ENCODE measurements at regions not wholly inside any gene's neighbourhood (a gene's known extent, or its start where the extent isn't known, plus 50 kb on each side); places are given as distances from the start of the nearest gene placed in this dataset.
"Not testable (repeated sequence)": the region's sequence is repeated elsewhere in the genome, so short reads cannot be mapped to it uniquely, and the experiment has no call there.

- no peak for ATAC-seq
- TF ChIP-seq ZNF70 (CRISPR knock-in tag; IDR thresholded peaks at IDR 0.05) (no peak), ZNF8 (CRISPR knock-in tag; IDR thresholded peaks at IDR 0.05) (no peak), ZC3H10 (CRISPR knock-in tag; IDR thresholded peaks at IDR 0.05) (no peak), ZFP3 (CRISPR knock-in tag; IDR thresholded peaks at IDR 0.05) (no peak), ISL1 (CRISPR knock-in tag; IDR thresholded peaks at IDR 0.05) (no peak), PPARA (CRISPR knock-in tag; IDR thresholded peaks at IDR 0.05; ENCODE audit: borderline replicate concordance) (no peak), SNAI2 (CRISPR knock-in tag; IDR thresholded peaks at IDR 0.05) (no peak), CSDC2 (CRISPR knock-in tag; IDR thresholded peaks at IDR 0.05) (no peak), TOX (CRISPR knock-in tag; IDR thresholded peaks at IDR 0.05; ENCODE audit: borderline replicate concordance) (no peak)
- TF ChIP-seq, protein P1, sequence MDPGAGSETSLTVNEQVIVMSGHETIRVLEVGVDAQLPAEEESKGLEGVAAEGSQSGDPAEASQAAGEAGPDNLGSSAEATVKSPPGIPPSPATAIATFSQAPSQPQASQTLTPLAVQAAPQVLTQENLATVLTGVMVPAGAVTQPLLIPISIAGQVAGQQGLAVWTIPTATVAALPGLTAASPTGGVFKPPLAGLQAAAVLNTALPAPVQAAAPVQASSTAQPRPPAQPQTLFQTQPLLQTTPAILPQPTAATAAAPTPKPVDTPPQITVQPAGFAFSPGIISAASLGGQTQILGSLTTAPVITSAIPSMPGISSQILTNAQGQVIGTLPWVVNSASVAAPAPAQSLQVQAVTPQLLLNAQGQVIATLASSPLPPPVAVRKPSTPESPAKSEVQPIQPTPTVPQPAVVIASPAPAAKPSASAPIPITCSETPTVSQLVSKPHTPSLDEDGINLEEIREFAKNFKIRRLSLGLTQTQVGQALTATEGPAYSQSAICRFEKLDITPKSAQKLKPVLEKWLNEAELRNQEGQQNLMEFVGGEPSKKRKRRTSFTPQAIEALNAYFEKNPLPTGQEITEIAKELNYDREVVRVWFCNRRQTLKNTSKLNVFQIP (CRISPR knock-in tag; IDR thresholded peaks at IDR 0.05; ENCODE audit: borderline replicate concordance, low read depth) = no peak
- TF ChIP-seq, protein P2, sequence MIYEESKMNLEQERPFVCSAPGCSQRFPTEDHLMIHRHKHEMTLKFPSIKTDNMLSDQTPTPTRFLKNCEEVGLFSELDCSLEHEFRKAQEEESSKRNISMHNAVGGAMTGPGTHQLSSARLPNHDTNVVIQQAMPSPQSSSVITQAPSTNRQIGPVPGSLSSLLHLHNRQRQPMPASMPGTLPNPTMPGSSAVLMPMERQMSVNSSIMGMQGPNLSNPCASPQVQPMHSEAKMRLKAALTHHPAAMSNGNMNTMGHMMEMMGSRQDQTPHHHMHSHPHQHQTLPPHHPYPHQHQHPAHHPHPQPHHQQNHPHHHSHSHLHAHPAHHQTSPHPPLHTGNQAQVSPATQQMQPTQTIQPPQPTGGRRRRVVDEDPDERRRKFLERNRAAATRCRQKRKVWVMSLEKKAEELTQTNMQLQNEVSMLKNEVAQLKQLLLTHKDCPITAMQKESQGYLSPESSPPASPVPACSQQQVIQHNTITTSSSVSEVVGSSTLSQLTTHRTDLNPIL (CRISPR knock-in tag; IDR thresholded peaks at IDR 0.05; ENCODE audit: low read depth) = no peak
Observed at GRCh38 chr17:52892334-52892733, 733.8 kb upstream of the CA10 start.

GRCh38 chr17:52885882-52886281 lies 727.4 kb upstream of the CA10 start:
- no peak for TF ChIP-seq ZC3H10 (CRISPR knock-in tag; IDR thresholded peaks at IDR 0.05)
- ATAC-seq = no peak

DNA sequence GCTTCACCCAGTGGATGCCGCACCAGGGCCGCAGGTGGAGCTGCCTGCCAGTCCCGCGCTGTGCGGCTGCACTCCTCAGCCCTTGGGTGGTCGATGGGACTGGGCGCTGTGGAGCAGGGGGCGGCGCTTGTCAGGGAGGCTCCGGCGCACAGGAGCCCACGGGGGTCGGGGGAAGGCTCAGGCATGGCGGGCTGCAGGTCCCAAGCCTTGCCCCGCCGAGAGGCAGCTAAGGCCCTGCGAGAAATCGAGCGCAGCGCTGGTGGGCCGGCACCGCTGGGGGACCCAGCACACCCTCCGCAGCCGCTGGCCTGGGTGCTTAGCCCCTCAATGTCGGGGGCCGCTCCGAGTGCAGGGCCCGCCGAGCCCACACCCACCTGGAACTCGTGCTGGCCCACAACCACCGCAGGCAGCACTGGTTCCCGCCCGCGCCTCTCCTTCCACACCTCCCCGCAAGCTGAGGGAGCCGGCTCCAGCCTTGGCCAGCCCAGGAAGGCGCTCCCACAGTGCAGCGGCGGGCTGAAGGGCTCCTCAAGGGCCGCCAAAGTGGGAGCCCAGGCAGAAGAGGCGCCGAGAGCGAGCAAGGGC lies 725.5 kb upstream of the CA10 start:
- ATAC-seq = not testable (repeated sequence)

DNA sequence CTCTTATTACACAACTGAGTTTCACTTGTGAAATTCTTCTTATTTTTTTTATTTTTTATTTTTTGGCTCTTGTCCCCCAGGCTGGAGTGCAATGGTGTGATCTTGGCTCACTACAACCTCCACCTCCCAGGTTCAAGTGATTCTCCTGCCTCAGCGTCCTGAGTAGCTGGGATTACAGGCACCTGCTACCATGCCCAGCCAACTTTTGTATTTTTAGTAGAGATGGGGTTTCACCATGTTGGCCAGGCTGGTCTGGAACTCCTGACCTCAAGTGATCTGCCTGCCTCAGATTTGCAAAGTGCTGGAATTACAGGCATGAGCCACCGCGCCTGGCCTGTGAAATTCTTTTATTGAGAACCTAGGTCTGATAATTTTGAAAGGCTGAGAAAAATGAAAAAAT lies 688.3 kb upstream of the CA10 start:
- ATAC-seq = not testable (repeated sequence)

DNA sequence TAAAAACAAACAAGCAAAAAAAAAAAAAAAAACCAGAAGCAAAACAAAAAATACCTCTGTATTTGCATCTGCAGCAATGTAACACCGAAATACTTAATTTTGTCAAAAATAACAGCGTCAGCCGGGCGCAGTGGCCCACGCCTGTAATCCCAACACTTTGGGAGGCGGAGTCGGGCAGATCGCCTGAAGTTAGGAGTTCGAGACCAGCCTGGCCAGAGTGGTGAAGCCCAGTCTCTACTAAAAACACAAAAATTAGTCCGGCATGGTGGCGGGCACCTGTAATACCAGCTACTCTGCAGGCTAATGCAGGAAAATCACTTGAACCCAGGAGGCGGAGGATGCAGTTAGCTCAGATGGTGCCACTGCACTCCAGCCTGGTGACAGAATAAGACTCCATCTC lies 683.5 kb upstream of the CA10 start:
- no peak for ATAC-seq
- no peak for TF ChIP-seq PPARA (CRISPR knock-in tag; IDR thresholded peaks at IDR 0.05; ENCODE audit: borderline replicate concordance)
- TF ChIP-seq CSDC2 (CRISPR knock-in tag; IDR thresholded peaks at IDR 0.05) = no peak
- no peak for TF ChIP-seq ESRRG (CRISPR knock-in tag; IDR thresholded peaks at IDR 0.05)
- TF ChIP-seq BACH2 (CRISPR knock-in tag; IDR thresholded peaks at IDR 0.05; ENCODE audit: borderline replicate concordance) = no peak
- TF ChIP-seq TOX (CRISPR knock-in tag; IDR thresholded peaks at IDR 0.05; ENCODE audit: borderline replicate concordance) = no peak
- TF ChIP-seq ZC3H10 (CRISPR knock-in tag; IDR thresholded peaks at IDR 0.05) = no peak
- no peak for TF ChIP-seq OSR1 (CRISPR knock-in tag; IDR thresholded peaks at IDR 0.05)
- TF ChIP-seq ZFP30 (CRISPR knock-in tag; IDR thresholded peaks at IDR 0.05) = no peak
- no peak for TF ChIP-seq ZNF565 (CRISPR knock-in tag; conservative IDR thresholded peaks at IDR 0.05; ENCODE audit: low read depth)
- TF ChIP-seq RARB (CRISPR knock-in tag; IDR thresholded peaks at IDR 0.05) = no peak
- TF ChIP-seq SNAI2 (CRISPR knock-in tag; IDR thresholded peaks at IDR 0.05) = no peak
- TF ChIP-seq, protein P1 (CRISPR knock-in tag; IDR thresholded peaks at IDR 0.05; ENCODE audit: borderline replicate concordance, low read depth) = no peak
- no peak for TF ChIP-seq ZFP3 (CRISPR knock-in tag; IDR thresholded peaks at IDR 0.05)
- no peak for TF ChIP-seq ISL1 (CRISPR knock-in tag; IDR thresholded peaks at IDR 0.05)

GRCh38 chr17:52837492-52837891 lies 679.0 kb upstream of the CA10 start:
- no peak for ATAC-seq
- TF ChIP-seq CSDC2 (CRISPR knock-in tag; IDR thresholded peaks at IDR 0.05) (no peak), ZFP30 (CRISPR knock-in tag; IDR thresholded peaks at IDR 0.05) (no peak), ARNTL (CRISPR knock-in tag; IDR thresholded peaks at IDR 0.05; ENCODE audit: borderline replicate concordance, low read depth) (no peak), ESRRG (CRISPR knock-in tag; IDR thresholded peaks at IDR 0.05) (no peak), ZNF565 (CRISPR knock-in tag; conservative IDR thresholded peaks at IDR 0.05; ENCODE audit: low read depth) (no peak), ZFP3 (CRISPR knock-in tag; IDR thresholded peaks at IDR 0.05) (no peak), TOX (CRISPR knock-in tag; IDR thresholded peaks at IDR 0.05; ENCODE audit: borderline replicate concordance) (no peak), ZNF8 (CRISPR knock-in tag; IDR thresholded peaks at IDR 0.05) (no peak), TCF4 (CRISPR knock-in tag; IDR thresholded peaks at IDR 0.05; ENCODE audit: borderline replicate concordance) (no peak), RARB (CRISPR knock-in tag; IDR thresholded peaks at IDR 0.05) (no peak), BACH2 (CRISPR knock-in tag; IDR thresholded peaks at IDR 0.05; ENCODE audit: borderline replicate concordance) (no peak), GLIS3 (CRISPR knock-in tag; IDR thresholded peaks at IDR 0.05) (no peak), OSR1 (CRISPR knock-in tag; IDR thresholded peaks at IDR 0.05) (no peak), ZC3H10 (CRISPR knock-in tag; IDR thresholded peaks at IDR 0.05) (no peak), SNAI2 (CRISPR knock-in tag; IDR thresholded peaks at IDR 0.05) (no peak), TSHZ2 (CRISPR knock-in tag; IDR thresholded peaks at IDR 0.05) (no peak)
- TF ChIP-seq, protein P1 (CRISPR knock-in tag; IDR thresholded peaks at IDR 0.05; ENCODE audit: borderline replicate concordance, low read depth) = no peak

All from SK-N-SH treated with all-trans-retinoic acid at 6 μM for 48 hours (cell line).